ENCODE measurements at regions not wholly inside any gene's neighbourhood (a gene's known extent, or its start where the extent isn't known, plus 50 kb on each side); places are given as distances from the start of the nearest gene placed in this dataset.

DNA sequence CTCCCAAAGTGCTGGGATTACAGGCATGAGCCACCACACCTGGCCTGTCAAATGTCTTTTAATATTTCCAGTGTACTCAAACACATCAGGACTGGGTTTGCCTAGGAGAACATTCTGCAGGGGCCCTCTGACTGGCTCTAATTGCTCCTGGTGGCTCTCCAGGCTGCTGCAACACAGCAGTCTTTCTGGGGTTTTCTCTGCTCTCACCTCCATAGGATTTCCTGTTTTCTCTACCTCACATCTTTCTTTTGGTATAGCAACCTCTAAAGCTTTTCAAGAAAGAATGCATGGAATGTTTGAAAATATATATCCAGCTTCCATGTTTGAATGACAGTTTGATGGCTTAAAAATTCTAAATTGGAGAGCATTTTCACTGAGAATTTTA lies 83.3 kb upstream of the IGSF10 start:
- TF ChIP-seq SCMH1 (CRISPR knock-in tag; IDR thresholded peaks at IDR 0.05; ENCODE audit: borderline replicate concordance) = no peak
- TF ChIP-seq HMGA1 (CRISPR knock-in tag; conservative IDR thresholded peaks at IDR 0.05) = no peak
- TF ChIP-seq ZBTB20 (CRISPR knock-in tag; IDR thresholded peaks at IDR 0.05; ENCODE audit: borderline replicate concordance, low read depth) = no peak
- TF ChIP-seq, protein P1, sequence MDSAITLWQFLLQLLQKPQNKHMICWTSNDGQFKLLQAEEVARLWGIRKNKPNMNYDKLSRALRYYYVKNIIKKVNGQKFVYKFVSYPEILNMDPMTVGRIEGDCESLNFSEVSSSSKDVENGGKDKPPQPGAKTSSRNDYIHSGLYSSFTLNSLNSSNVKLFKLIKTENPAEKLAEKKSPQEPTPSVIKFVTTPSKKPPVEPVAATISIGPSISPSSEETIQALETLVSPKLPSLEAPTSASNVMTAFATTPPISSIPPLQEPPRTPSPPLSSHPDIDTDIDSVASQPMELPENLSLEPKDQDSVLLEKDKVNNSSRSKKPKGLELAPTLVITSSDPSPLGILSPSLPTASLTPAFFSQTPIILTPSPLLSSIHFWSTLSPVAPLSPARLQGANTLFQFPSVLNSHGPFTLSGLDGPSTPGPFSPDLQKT (CRISPR knock-in tag; IDR thresholded peaks at IDR 0.05; ENCODE audit: borderline replicate concordance) = no peak
- no peak for TF ChIP-seq POLR2A (IDR thresholded peaks at IDR 0.05; ENCODE audit: insufficient read depth in 1 of 2, low read depth in 2 of 2, low read length in 2 of 2)
- no peak for TF ChIP-seq NR2C2 (CRISPR knock-in tag; IDR thresholded peaks at IDR 0.05; ENCODE audit: borderline replicate concordance)
- TF ChIP-seq, protein P2, sequence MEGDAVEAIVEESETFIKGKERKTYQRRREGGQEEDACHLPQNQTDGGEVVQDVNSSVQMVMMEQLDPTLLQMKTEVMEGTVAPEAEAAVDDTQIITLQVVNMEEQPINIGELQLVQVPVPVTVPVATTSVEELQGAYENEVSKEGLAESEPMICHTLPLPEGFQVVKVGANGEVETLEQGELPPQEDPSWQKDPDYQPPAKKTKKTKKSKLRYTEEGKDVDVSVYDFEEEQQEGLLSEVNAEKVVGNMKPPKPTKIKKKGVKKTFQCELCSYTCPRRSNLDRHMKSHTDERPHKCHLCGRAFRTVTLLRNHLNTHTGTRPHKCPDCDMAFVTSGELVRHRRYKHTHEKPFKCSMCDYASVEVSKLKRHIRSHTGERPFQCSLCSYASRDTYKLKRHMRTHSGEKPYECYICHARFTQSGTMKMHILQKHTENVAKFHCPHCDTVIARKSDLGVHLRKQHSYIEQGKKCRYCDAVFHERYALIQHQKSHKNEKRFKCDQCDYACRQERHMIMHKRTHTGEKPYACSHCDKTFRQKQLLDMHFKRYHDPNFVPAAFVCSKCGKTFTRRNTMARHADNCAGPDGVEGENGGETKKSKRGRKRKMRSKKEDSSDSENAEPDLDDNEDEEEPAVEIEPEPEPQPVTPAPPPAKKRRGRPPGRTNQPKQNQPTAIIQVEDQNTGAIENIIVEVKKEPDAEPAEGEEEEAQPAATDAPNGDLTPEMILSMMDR (CRISPR knock-in tag; IDR thresholded peaks at IDR 0.05) = no peak
- no peak for TF ChIP-seq SRF (IDR thresholded peaks at IDR 0.05; ENCODE audit: low read depth, low read length)
- no peak for TF ChIP-seq NR1H2 (CRISPR knock-in tag; IDR thresholded peaks at IDR 0.05; ENCODE audit: borderline replicate concordance, low read depth)
- TF ChIP-seq POLR2AphosphoS5 (IDR thresholded peaks at IDR 0.05; ENCODE audit: low read depth, low read length) = no peak
- TF ChIP-seq MXI1 (IDR thresholded peaks at IDR 0.05; ENCODE audit: borderline replicate concordance, low read depth, low read length) = no peak
- TF ChIP-seq GMEB1 (CRISPR knock-in tag; IDR thresholded peaks at IDR 0.05; ENCODE audit: borderline replicate concordance) = no peak
- TF ChIP-seq FOXK1 (CRISPR knock-in tag; IDR thresholded peaks at IDR 0.05; ENCODE audit: borderline replicate concordance, low read depth) = no peak
- TF ChIP-seq TAF15 (IDR thresholded peaks at IDR 0.05; ENCODE audit: low read depth, low read length, poor library complexity, severe bottlenecking) = no peak

All from HepG2 (cell line).